ENCODE measurements at regions not wholly inside any gene's neighbourhood (a gene's known extent, or its start where the extent isn't known, plus 50 kb on each side); places are given as distances from the start of the nearest gene placed in this dataset.

DNA sequence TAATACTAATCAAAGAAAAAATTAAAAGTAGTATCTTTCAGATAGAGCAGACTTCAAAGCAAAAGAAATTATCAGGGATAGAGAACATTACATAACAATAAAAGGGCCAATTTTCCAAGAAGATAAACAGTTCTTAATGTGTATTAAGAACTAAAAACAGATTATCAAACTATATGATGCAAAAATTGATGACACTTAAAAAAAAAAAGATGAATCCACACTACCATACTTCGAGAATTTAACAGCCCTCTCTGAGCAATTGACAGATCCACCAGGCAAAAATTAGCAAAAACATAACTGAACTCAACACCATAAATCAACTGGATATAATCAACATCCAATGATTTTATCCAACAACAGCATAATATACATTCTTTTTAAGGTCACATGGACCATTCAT is 686.5 kb downstream of the LRFN5 start:
- intact Hi-C loops (cut with micrococcal nuclease; ENCODE audit: unreplicated experiment) (no loop called here), in situ Hi-C loops (cut with HindIII; ENCODE audit: low pct_unique_long_range_greater_than_20kb, low sequenced_read_pairs) (no loop called here)
- POLR2A ChIA-PET, result no interaction called here
- no TSS peak for BruUV-seq (replicated peaks)
- TF ChIP-seq CTCF (IDR thresholded peaks at IDR 0.05), result no peak
- TF ChIP-seq SIN3A (IDR thresholded peaks at IDR 0.05; ENCODE audit: borderline replicate concordance, insufficient read depth, low read depth, low read length), result no peak
- no peak for TF ChIP-seq POLR2AphosphoS5 (IDR thresholded peaks at IDR 0.05; ENCODE audit: low read depth, low read length)
- TF ChIP-seq TCF7L2 (IDR thresholded peaks at IDR 0.05; ENCODE audit: low read depth, low read length), result no peak
- TF ChIP-seq REST (IDR thresholded peaks at IDR 0.05; ENCODE audit: insufficient read depth in 1 of 2, low read depth in 2 of 2, low read length in 1 of 2), result no peak
- ATAC-seq (no peak), DNase-seq (ENCODE audit: low read depth, low spot score) (no peak)
- no peak overlapping the region for H3K4me3 ChIP-seq (ENCODE audit: low read depth in 2 of 2, low read length in 2 of 2)
- no peaks in the 10 kb centered on the region for H3K27me3 ChIP-seq (ENCODE audit: control insufficient read depth, insufficient read depth, low read length)
- CTCF ChIA-PET, result no interaction called here
- no peaks in the 10 kb centered on the region; the same call in 1 of the 2 replicates for H3K9me3 ChIP-seq (ENCODE audit: control insufficient read depth, insufficient read depth, low read depth, low read length)
- H3K27ac ChIP-seq (ENCODE audit: low read length), result no peak overlapping the region
- H3K36me3 ChIP-seq (ENCODE audit: control insufficient read depth, insufficient read depth, low read length), result no peaks in the 10 kb centered on the region
- H3K4me1 ChIP-seq (ENCODE audit: control insufficient read depth, insufficient read depth, low read length), result no peaks in the 10 kb centered on the region

- no TSS peak for BruUV-seq (replicated peaks)
- ATAC-seq (no peak), DNase-seq (ENCODE audit: low read depth, low spot score) (no peak)
- no peak overlapping the region for H3K27ac ChIP-seq (ENCODE audit: low read length)
- intact Hi-C loops (cut with micrococcal nuclease; ENCODE audit: unreplicated experiment), result no loop called here
- H3K4me1 ChIP-seq (ENCODE audit: control insufficient read depth, insufficient read depth, low read length), result no peaks in the 10 kb centered on the region
- in situ Hi-C loops (cut with HindIII; ENCODE audit: low pct_unique_long_range_greater_than_20kb, low sequenced_read_pairs), result no loop called here
- H3K36me3 ChIP-seq (ENCODE audit: control insufficient read depth, insufficient read depth, low read length), result no peaks in the 10 kb centered on the region
- no peak overlapping the region for H3K4me3 ChIP-seq (ENCODE audit: low read depth in 2 of 2, low read length in 2 of 2)
- ChIA-PET CTCF (no interaction called here), POLR2A (no interaction called here)
- TF ChIP-seq POLR2AphosphoS5 (IDR thresholded peaks at IDR 0.05; ENCODE audit: low read depth, low read length) (no peak), SIN3A (IDR thresholded peaks at IDR 0.05; ENCODE audit: borderline replicate concordance, insufficient read depth, low read depth, low read length) (no peak), TCF7L2 (IDR thresholded peaks at IDR 0.05; ENCODE audit: low read depth, low read length) (no peak), CTCF (IDR thresholded peaks at IDR 0.05) (no peak), REST (IDR thresholded peaks at IDR 0.05; ENCODE audit: insufficient read depth in 1 of 2, low read depth in 2 of 2, low read length in 1 of 2) (no peak)
- H3K9me3 ChIP-seq (ENCODE audit: control insufficient read depth, insufficient read depth, low read depth, low read length), result no peaks in the 10 kb centered on the region
- no peaks in the 10 kb centered on the region for H3K27me3 ChIP-seq (ENCODE audit: control insufficient read depth, insufficient read depth, low read length)
Observed at GRCh38 chr14:42277840-42278239, 671.2 kb downstream of the LRFN5 start.

Data from Panc1 (cell line).